OCI-LY7 (cell line): ENCODE measurements at regions not wholly inside any gene's neighbourhood (a gene's known extent, or its start where the extent isn't known, plus 50 kb on each side); places are given as distances from the start of the nearest gene placed in this dataset.

ENCODE experiments used
- BruUV-seq: library from RNA; stranded (reverse); fragments of 400-500 nt; replicated peaks from 2 replicates; lab custom pipeline; 2021; lab: Mats Ljungman, UMichigan
- CTCF ChIA-PET: fragments of 300-600 bp; sonication (Branson Sonifier 250); formaldehyde crosslinking; loops from one replicate; lab custom pipeline; 2022; ENCODE audit warnings: antibody characterized with exemption; ENCODE audit not compliant: unreplicated experiment; lab: Charles Lee
- POLR2A ChIA-PET: fragments of 300-600 bp; sonication (Branson Sonifier 250); formaldehyde crosslinking; loops from one replicate; lab custom pipeline; 2022; ENCODE audit warnings: antibody characterized with exemption; lab: Charles Lee
- DNase-seq: peaks from one replicate; pipeline ENCODE4 v3.0.0-alpha.2; 2015; ENCODE audit warnings: low spot score
- H2AFZ ChIP-seq: fragments of 200-600 bp; sonication (generic), shearing (Covaris generic); 2 replicates; pipeline ENCODE4 v1.6.1; 2014; ENCODE audit warnings: mild to moderate bottlenecking, antibody characterized with exemption, low read length, moderate library complexity
- H3K27ac ChIP-seq: fragments of 200-600 bp; sonication (generic); 2 replicates; pipeline ENCODE4 v1.5.1; 2014; ENCODE audit warnings: mixed run types, low read depth, mild to moderate bottlenecking, moderate library complexity, low read length, inconsistent platforms; ENCODE audit not compliant: poor library complexity, severe bottlenecking
- H3K36me3 ChIP-seq: fragments of 200-600 bp; sonication (generic); 2 replicates; pipeline ENCODE4 v1.6.1; 2014; ENCODE audit warnings: mild to moderate bottlenecking, antibody characterized with exemption, low read length, moderate library complexity, mixed read lengths; ENCODE audit not compliant: insufficient read depth
- H3K4me1 ChIP-seq: fragments of 200-600 bp; sonication (generic); 2 replicates; pipeline ENCODE4 v1.5.1; 2014; ENCODE audit warnings: mild to moderate bottlenecking, low read length; ENCODE audit not compliant: insufficient read depth, poor library complexity, severe bottlenecking
- H3K4me2 ChIP-seq: fragments of 200-600 bp; sonication (generic); 2 replicates; pipeline ENCODE4 v1.6.1; 2014; ENCODE audit warnings: mild to moderate bottlenecking, low read length
- H3K4me3 ChIP-seq: fragments of 200-600 bp; sonication (generic); 2 replicates; pipeline ENCODE4 v1.5.1; 2014; ENCODE audit warnings: mild to moderate bottlenecking, low read depth, low read length; ENCODE audit not compliant: poor library complexity, severe bottlenecking
- H3K79me2 ChIP-seq: fragments of 200-600 bp; sonication (generic); 2 replicates; pipeline ENCODE4 v1.6.1; 2016; ENCODE audit warnings: low read depth, mild to moderate bottlenecking, low read length, moderate library complexity, mixed read lengths; ENCODE audit not compliant: insufficient read depth
- H3K9me2 ChIP-seq: fragments of 200-600 bp; sonication (generic); 2 replicates; pipeline ENCODE4 v1.6.1; 2016; ENCODE audit warnings: mild to moderate bottlenecking, low read length, mixed read lengths; ENCODE audit not compliant: insufficient read depth
- H3K9me3 ChIP-seq: fragments of 200-600 bp; sonication (generic); 2 replicates; pipeline ENCODE4 v1.6.1; 2014; ENCODE audit warnings: mild to moderate bottlenecking, mixed run types, low read length, mixed read lengths
- H4K20me1 ChIP-seq: fragments of 200-600 bp; sonication (generic); 2 replicates; pipeline ENCODE4 v1.6.1; 2014; ENCODE audit warnings: mild to moderate bottlenecking, antibody characterized with exemption, low read length, moderate library complexity, mixed read lengths; ENCODE audit not compliant: insufficient read depth
- CTCF ChIP-seq: fragments of 200-600 bp; sonication (generic); conservative IDR thresholded peaks from 2 replicates; pipeline ENCODE4 v1.5.1; 2014; ENCODE audit warnings: mild to moderate bottlenecking, antibody characterized with exemption, low read length, moderate library complexity, mixed read lengths
- EZH2phosphoT487 ChIP-seq: fragments of 200-600 bp; sonication (generic); IDR thresholded peaks from 2 replicates; pipeline ENCODE4 v1.6.1; 2018; ENCODE audit warnings: low read depth, borderline replicate concordance, mild to moderate bottlenecking, mixed run types, antibody characterized with exemption, low read length, moderate library complexity, mixed read lengths
- intact Hi-C: fragments of 100-400 bp; cut with micrococcal nuclease; formaldehyde crosslinking; loops from one replicate; pipeline ENCODE4 v1.10.0; 2022; ENCODE audit not compliant: unreplicated experiment

GRCh38 chr14:26216786-26217185 lies 381.0 kb downstream of the NOVA1 start:
- Histone ChIP-seq H3K27ac (no peak overlapping the region), H3K9me3 (no peaks in the 10 kb centered on the region), H3K4me1 (no peaks in the 10 kb centered on the region), H4K20me1 (no peaks in the 10 kb centered on the region), H3K9me2 (no peaks in the 10 kb centered on the region), H3K36me3 (no peaks in the 10 kb centered on the region), H2AFZ (no peak overlapping the region), H3K79me2 (no peaks in the 10 kb centered on the region), H3K4me2 (no peak overlapping the region), H3K4me3 (no peak overlapping the region)
- no peak for DNase-seq
- CTCF ChIA-PET, result no interaction called here
- TF ChIP-seq CTCF (no peak), EZH2phosphoT487 (no peak)
- POLR2A ChIA-PET, result no interaction called here
- intact Hi-C loops, result no loop called here
- BruUV-seq, result no TSS peak

DNA sequence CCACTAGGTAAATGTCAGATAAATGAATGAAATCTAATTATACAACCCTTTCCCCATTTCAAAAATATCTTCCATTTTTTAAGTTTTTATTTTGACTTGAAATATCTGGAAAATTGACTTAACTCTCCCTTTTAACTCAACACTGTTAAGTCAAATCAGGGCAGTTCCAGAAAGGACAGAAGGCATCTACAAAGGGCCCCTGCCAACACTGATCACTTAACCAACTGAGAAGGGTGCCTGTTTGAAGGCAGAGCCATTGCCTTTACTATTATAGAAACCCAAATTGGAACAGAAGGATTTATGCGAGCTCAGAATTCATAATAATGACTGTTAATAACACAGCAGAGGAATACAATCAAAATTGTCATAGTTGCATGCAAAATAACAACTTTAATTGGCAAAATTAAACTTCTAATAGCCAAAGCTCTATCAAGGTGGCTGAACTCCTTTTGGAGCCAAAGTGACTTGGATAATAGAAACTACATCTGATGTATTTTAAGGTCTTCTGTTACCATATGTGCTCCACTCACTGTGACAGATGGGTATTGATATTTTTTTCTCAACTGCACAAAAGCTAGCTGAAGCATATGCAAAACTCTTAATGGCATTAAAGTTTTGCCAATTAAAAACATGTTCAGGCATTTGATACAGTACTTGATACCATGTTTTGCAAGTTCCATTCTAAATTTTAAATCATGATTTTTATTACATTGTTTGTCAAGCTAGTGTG lies 383.8 kb downstream of the NOVA1 start:
- no peak for DNase-seq
- Histone ChIP-seq H3K9me3 (no peaks in the 10 kb centered on the region), H4K20me1 (no peaks in the 10 kb centered on the region), H3K36me3 (no peaks in the 10 kb centered on the region), H2AFZ (no peak overlapping the region), H3K9me2 (no peaks in the 10 kb centered on the region), H3K27ac (no peak overlapping the region), H3K4me1 (no peaks in the 10 kb centered on the region), H3K79me2 (no peaks in the 10 kb centered on the region), H3K4me3 (no peak overlapping the region), H3K4me2 (no peak overlapping the region)
- POLR2A ChIA-PET, result interaction anchor here (0.7 kb wide), 1 partner anchor 190 kb away, joined by 3 read pairs; no protein-coding TSS in a partner anchor
- no TSS peak for BruUV-seq
- CTCF ChIA-PET, result no interaction called here
- no peak for TF ChIP-seq CTCF
- TF ChIP-seq EZH2phosphoT487, result no peak
- intact Hi-C loops, result no loop called here

- BruUV-seq, result no TSS peak
These were observed 388.1 kb downstream of the NOVA1 start for GRCh38 chr14:26209699-26210098.

More at GRCh38 chr14:26209699-26210098, 388.1 kb downstream of the NOVA1 start:
- intact Hi-C loops, result no loop called here
- H3K27ac ChIP-seq, result no peak overlapping the region
- H3K4me2 ChIP-seq, result no peak overlapping the region
- no peaks in the 10 kb centered on the region for H4K20me1 ChIP-seq
- H3K36me3 ChIP-seq, result no peaks in the 10 kb centered on the region
- H2AFZ ChIP-seq, result no peak overlapping the region
- H3K9me3 ChIP-seq, result no peaks in the 10 kb centered on the region
- POLR2A ChIA-PET, result no interaction called here
- no peak overlapping the region for H3K4me3 ChIP-seq
- DNase-seq, result no peak
- TF ChIP-seq EZH2phosphoT487, result no peak
- TF ChIP-seq CTCF, result no peak
- CTCF ChIA-PET, result no interaction called here
- H3K4me1 ChIP-seq, result no peaks in the 10 kb centered on the region
- H3K79me2 ChIP-seq, result no peaks in the 10 kb centered on the region
- H3K9me2 ChIP-seq, result no peaks in the 10 kb centered on the region
